ENCODE measurements at regions not wholly inside any gene's neighbourhood (a gene's known extent, or its start where the extent isn't known, plus 50 kb on each side); places are given as distances from the start of the nearest gene placed in this dataset.

DNA sequence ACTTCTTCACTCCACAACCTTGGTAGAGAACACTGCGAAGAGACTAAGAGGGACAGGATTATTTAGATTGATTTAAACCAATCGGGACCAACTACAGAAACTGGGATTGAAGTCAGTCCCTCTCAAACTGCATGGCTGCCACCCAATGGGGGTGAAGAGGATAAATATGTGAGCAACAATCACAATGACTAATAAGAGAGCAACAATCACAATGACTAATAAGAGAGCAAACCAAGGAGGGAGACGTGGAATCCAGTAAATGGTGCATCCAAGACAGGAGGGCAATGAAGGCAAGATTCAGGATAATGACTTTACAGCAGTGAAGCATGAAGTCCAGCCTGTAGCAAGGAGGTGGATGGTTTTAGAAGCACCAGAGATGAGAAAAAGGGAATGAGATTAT lies 322.8 kb downstream of the TTLL7 start:
- H3K4me3 Mint-ChIP-seq, result no peak overlapping the region
- no peak for DNase-seq
- ChIA-PET POLR2A (no interaction called here), CTCF (no interaction called here)
- no peak overlapping the region for H3K27ac ChIP-seq (ENCODE audit: low read depth in 1 of 2, low read length in 2 of 2)
- no peak overlapping the region for H3K27ac Mint-ChIP-seq
- H3K4me1 ChIP-seq (ENCODE audit: insufficient read depth, low read length), result no peaks in the 10 kb centered on the region
- H3K36me3 Mint-ChIP-seq (ENCODE audit: low read depth), result no peaks in the 10 kb centered on the region
- H3K36me3 ChIP-seq (ENCODE audit: insufficient read depth, low read length), result no peaks in the 10 kb centered on the region
- no peak for TF ChIP-seq CTCF (IDR thresholded peaks at IDR 0.05)
- no peak for ATAC-seq (ENCODE audit: poor library complexity)
- no peak overlapping the region for H3K4me3 ChIP-seq (ENCODE audit: low read length)
- intact Hi-C loops (cut with DNase I, micrococcal nuclease), result no loop called here
- no peaks in the 10 kb centered on the region for H3K27me3 Mint-ChIP-seq
- no peaks in the 10 kb centered on the region for H3K4me1 Mint-ChIP-seq (ENCODE audit: low read depth)
- no peaks in the 10 kb centered on the region for H3K27me3 ChIP-seq (ENCODE audit: control insufficient read depth in 1 of 2, insufficient read depth in 2 of 2, low read length in 2 of 2)
- H3K9me3 ChIP-seq (ENCODE audit: control insufficient read depth in 1 of 2, insufficient read depth in 1 of 2, low read length in 2 of 2), result no peaks in the 10 kb centered on the region
- H3K9me3 Mint-ChIP-seq, result no peaks in the 10 kb centered on the region

DNA sequence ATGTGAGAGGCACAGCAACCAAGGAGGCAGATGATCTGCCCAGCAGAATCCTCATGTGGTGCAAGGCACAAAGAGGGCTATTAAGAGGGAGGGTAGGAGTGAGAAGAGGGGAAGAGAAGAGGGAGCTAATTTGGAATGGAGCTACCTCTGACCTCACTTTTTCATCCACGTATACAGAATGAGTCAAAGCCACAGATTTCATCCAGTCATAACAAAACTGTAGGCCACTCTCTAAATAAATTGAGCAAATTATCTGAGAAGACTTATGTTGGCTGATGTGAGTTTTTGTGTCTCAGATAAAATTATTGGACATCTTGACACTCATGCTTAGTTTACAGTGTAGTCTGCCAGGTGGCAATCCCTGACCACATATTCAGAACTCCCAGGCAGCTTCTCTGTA lies 325.6 kb downstream of the TTLL7 start:
- H3K36me3 Mint-ChIP-seq (ENCODE audit: low read depth), result no peaks in the 10 kb centered on the region
- Histone ChIP-seq H3K4me1 (ENCODE audit: insufficient read depth, low read length) (no peaks in the 10 kb centered on the region), H3K27me3 (ENCODE audit: control insufficient read depth in 1 of 2, insufficient read depth in 2 of 2, low read length in 2 of 2) (no peaks in the 10 kb centered on the region), H3K9me3 (ENCODE audit: control insufficient read depth in 1 of 2, insufficient read depth in 1 of 2, low read length in 2 of 2) (peaks cover 0 to 4% of the 10 kb centered on the region in 2 experiments), H3K4me3 (ENCODE audit: low read length) (no peak overlapping the region), H3K36me3 (ENCODE audit: insufficient read depth, low read length) (no peaks in the 10 kb centered on the region), H3K27ac (ENCODE audit: low read depth in 1 of 2, low read length in 2 of 2) (no peak overlapping the region)
- ChIA-PET POLR2A (no interaction called here), CTCF (no interaction called here)
- no peaks in the 10 kb centered on the region for H3K27me3 Mint-ChIP-seq
- peaks cover 4% of the 10 kb centered on the region for H3K9me3 Mint-ChIP-seq
- H3K4me1 Mint-ChIP-seq (ENCODE audit: low read depth), result no peaks in the 10 kb centered on the region
- DNase-seq (no peak), ATAC-seq (ENCODE audit: poor library complexity) (no peak)
- H3K4me3 Mint-ChIP-seq, result no peak overlapping the region
- intact Hi-C loops (cut with DNase I, micrococcal nuclease), result no loop called here
- H3K27ac Mint-ChIP-seq, result no peak overlapping the region
- TF ChIP-seq CTCF (IDR thresholded peaks at IDR 0.05), result no peak

DNA sequence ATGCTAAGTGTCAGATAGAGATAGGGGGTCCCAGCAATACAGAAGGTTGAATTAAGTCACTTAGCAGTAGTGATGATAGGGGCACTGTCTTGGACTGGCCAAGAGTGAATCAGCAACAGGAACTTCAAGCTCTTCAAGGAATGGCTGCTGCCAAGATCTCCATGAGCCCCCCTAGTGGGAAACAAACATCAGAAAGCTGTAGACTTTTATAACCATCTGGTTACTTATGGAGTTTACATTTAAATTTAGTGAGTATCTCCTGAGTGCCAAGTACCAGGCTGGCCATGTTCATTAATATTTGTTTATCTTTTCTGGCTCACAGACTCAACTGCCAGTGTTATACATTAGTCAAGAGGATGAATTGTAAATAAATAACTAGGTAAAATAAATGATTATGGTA lies 327.3 kb downstream of the TTLL7 start:
- ATAC-seq (ENCODE audit: poor library complexity), result no peak
- intact Hi-C loops (cut with DNase I, micrococcal nuclease), result no loop called here
- ChIA-PET CTCF (no interaction called here), POLR2A (no interaction called here)
- Mint-ChIP-seq H3K27me3 (no peaks in the 10 kb centered on the region), H3K4me3 (no peak overlapping the region), H3K36me3 (ENCODE audit: low read depth) (no peaks in the 10 kb centered on the region), H3K9me3 (peaks cover 4% of the 10 kb centered on the region), H3K4me1 (ENCODE audit: low read depth) (no peaks in the 10 kb centered on the region), H3K27ac (no peak overlapping the region)
- Histone ChIP-seq H3K27me3 (ENCODE audit: control insufficient read depth in 1 of 2, insufficient read depth in 2 of 2, low read length in 2 of 2) (no peaks in the 10 kb centered on the region), H3K9me3 (ENCODE audit: control insufficient read depth in 1 of 2, insufficient read depth in 1 of 2, low read length in 2 of 2) (peaks cover 0 to 4% of the 10 kb centered on the region in 2 experiments), H3K4me1 (ENCODE audit: insufficient read depth, low read length) (no peaks in the 10 kb centered on the region), H3K36me3 (ENCODE audit: insufficient read depth, low read length) (no peaks in the 10 kb centered on the region), H3K27ac (ENCODE audit: low read depth in 1 of 2, low read length in 2 of 2) (no peak overlapping the region), H3K4me3 (ENCODE audit: low read length) (no peak overlapping the region)
- no peak for TF ChIP-seq CTCF (IDR thresholded peaks at IDR 0.05)
- no peak for DNase-seq
